GM12874 (cell line): ENCODE measurements at regions not wholly inside any gene's neighbourhood (a gene's known extent, or its start where the extent isn't known, plus 50 kb on each side); places are given as distances from the start of the nearest gene placed in this dataset.

Source experiments
- CTCF ChIP-seq: IDR thresholded peaks from 2 replicates; pipeline ENCODE4 v1.5.1; 2011; ENCODE audit warnings: low read depth, mild to moderate bottlenecking, control low read depth, low read length, moderate library complexity; ENCODE audit not compliant: insufficient read depth

GRCh38 chr12:41992692-41993215, 151.9 kb downstream of the GXYLT1 start:
- no peak for TF ChIP-seq CTCF

- no peak for TF ChIP-seq CTCF
These were observed 152.7 kb downstream of the GXYLT1 start for GRCh38 chr12:41992022-41992421.

GRCh38 chr12:41988715-41989114, 156.0 kb downstream of the GXYLT1 start:
- no peak for TF ChIP-seq CTCF

- no peak for TF ChIP-seq CTCF
These were observed 160.8 kb downstream of the GXYLT1 start for GRCh38 chr12:41983856-41984255.

GRCh38 chr12:41983394-41983793, 161.3 kb downstream of the GXYLT1 start:
- no peak for TF ChIP-seq CTCF

- no peak for TF ChIP-seq CTCF
These were observed 162.9 kb downstream of the GXYLT1 start for GRCh38 chr12:41981758-41982157.

GRCh38 chr12:41981013-41981412, 163.7 kb downstream of the GXYLT1 start:
- no peak for TF ChIP-seq CTCF
